HL-60 (cell line): ENCODE measurements at regions not wholly inside any gene's neighbourhood (a gene's known extent, or its start where the extent isn't known, plus 50 kb on each side); places are given as distances from the start of the nearest gene placed in this dataset.

Experiments used
- DNase-seq, 2 experiments: peaks; one replicate each; pipeline ENCODE4 v3.0.0-alpha.2; 2010 to 2020; ENCODE audit warnings: low read depth in 1 of 2, low spot score in 1 of 2
- H3K27ac ChIP-seq: fragments of 250-450 bp; sonication (Bioruptor Pico); replicated peaks from 2 replicates; pipeline ENCODE4 v1.5.1; 2020; ENCODE audit warnings: mild to moderate bottlenecking, moderate library complexity
- H3K27me3 ChIP-seq: fragments of 250-450 bp; sonication (Bioruptor Pico); 2 replicates; pipeline ENCODE4 v1.5.1; 2021; ENCODE audit warnings: mild to moderate bottlenecking, moderate library complexity; ENCODE audit not compliant: insufficient read depth, poor library complexity, severe bottlenecking
- H3K4me3 ChIP-seq: replicated peaks from 2 replicates; pipeline ENCODE4 v1.5.1; 2011; ENCODE audit warnings: mild to moderate bottlenecking, control low read depth, low read length; ENCODE audit not compliant: insufficient read depth
- CTCF ChIP-seq: IDR thresholded peaks from one replicate; pipeline ENCODE4 v1.5.1; 2011; ENCODE audit warnings: low read length, control low read depth, inconsistent platforms; ENCODE audit not compliant: insufficient read depth
- GABPA ChIP-seq: IDR thresholded peaks from 2 replicates; pipeline ENCODE4 v1.6.1; 2012; ENCODE audit warnings: low read depth
- POLR2AphosphoS5 ChIP-seq: IDR thresholded peaks from 2 replicates; pipeline ENCODE4 v1.6.1; 2012; ENCODE audit warnings: low read depth
- REST ChIP-seq: IDR thresholded peaks from 2 replicates; pipeline ENCODE4 v1.6.1; 2012; ENCODE audit warnings: low read depth; ENCODE audit not compliant: insufficient replicate concordance
- SPI1 ChIP-seq: IDR thresholded peaks from 2 replicates; pipeline ENCODE4 v1.6.1; 2012; ENCODE audit warnings: low read depth, mild to moderate bottlenecking, borderline replicate concordance

- Histone ChIP-seq H3K4me3 (no peak overlapping the region), H3K27ac (no peak overlapping the region), H3K27me3 (no peaks in the 10 kb centered on the region)
- peak in 1 of 2 experiments; percentile 7 for DNase-seq
- TF ChIP-seq REST (no peak), POLR2AphosphoS5 (no peak), CTCF (peak; percentile 1)
Measured at GRCh38 chr12:87274594-87275245, 754.5 kb downstream of the C12orf50 start.

GRCh38 chr12:87272851-87273250 is 756.4 kb downstream of the C12orf50 start:
- TF ChIP-seq POLR2AphosphoS5 (no peak), GABPA (no peak), REST (no peak), CTCF (no peak), SPI1 (no peak)

GRCh38 chr12:87270919-87271318 is 758.3 kb downstream of the C12orf50 start:
- Histone ChIP-seq H3K4me3 (no peak overlapping the region), H3K27me3 (no peaks in the 10 kb centered on the region), H3K27ac (no peak overlapping the region)
- TF ChIP-seq POLR2AphosphoS5 (no peak), GABPA (no peak)
- no peak for DNase-seq

More at GRCh38 chr12:87272851-87273250, 756.4 kb downstream of the C12orf50 start:
- Histone ChIP-seq H3K4me3 (no peak overlapping the region), H3K27ac (no peak overlapping the region), H3K27me3 (no peaks in the 10 kb centered on the region)
- no peak for DNase-seq

GRCh38 chr12:87266305-87266704 is 762.9 kb downstream of the C12orf50 start:
- Histone ChIP-seq H3K27me3 (no peaks in the 10 kb centered on the region), H3K27ac (no peak overlapping the region), H3K4me3 (no peak overlapping the region)
- TF ChIP-seq POLR2AphosphoS5 (no peak), REST (no peak), CTCF (no peak), SPI1 (no peak), GABPA (no peak)
- DNase-seq = no peak
